Heart right ventricle (tissue), 16 donors: ENCODE measurements at regions not wholly inside any gene's neighbourhood (a gene's known extent, or its start where the extent isn't known, plus 50 kb on each side); places are given as distances from the start of the nearest gene placed in this dataset.

Source experiments
- ATAC-seq, 8 donors: fragments of 200-7000 bp; cut with Tn5 transposase; one replicate each; pipeline ENCODE4 v1.9.1; 2020; ENCODE audit warnings: mild to moderate bottlenecking in 8 of 8, moderate library complexity in 8 of 8, moderate number of reproducible peaks in 1 of 8
- DNase-seq, 2 donors: peaks; one replicate each; pipeline ENCODE4 v3.0.0-alpha.2; 2020
- H3K27ac ChIP-seq, 10 donors: fragments of 200-600 bp; sonication (generic) in 2 of 10; one replicate each; pipeline versions ENCODE4 v1.5.0 to v1.8.0; 2020 to 2022; ENCODE audit warnings: mild to moderate bottlenecking in 3 of 10
- H3K27me3 ChIP-seq, 7 donors: fragments of 200-600 bp; one replicate each; pipeline ENCODE4 v1.8.0; 2021 to 2022; ENCODE audit warnings: mild to moderate bottlenecking in 2 of 7
- H3K36me3 ChIP-seq, 9 donors: fragments of 200-600 bp; sonication (generic) in 1 of 9; one replicate each; pipeline versions ENCODE4 v1.5.0 to v1.8.0; 2020 to 2022; ENCODE audit warnings: mild to moderate bottlenecking in 2 of 9
- H3K4me1 ChIP-seq, 9 donors: fragments of 200-600 bp; sonication (generic) in 1 of 9; one replicate each; pipeline versions ENCODE4 v1.5.0 to v1.8.0; 2020 to 2022; ENCODE audit warnings: mild to moderate bottlenecking in 4 of 9
- H3K4me3 ChIP-seq, 10 donors: fragments of 200-600 bp; sonication (generic) in 2 of 10; one replicate each; pipeline versions ENCODE4 v1.5.0 to v1.8.0; 2020 to 2022; ENCODE audit warnings: mild to moderate bottlenecking in 7 of 10, moderate library complexity in 2 of 10
- H3K9me3 ChIP-seq, 11 donors: fragments of 200-600 bp in 10 of 11; sonication (generic) in 2 of 11; one replicate each; pipeline versions ENCODE4 v1.5.0 to v1.8.0; 2013 to 2022; ENCODE audit warnings: mild to moderate bottlenecking in 2 of 11, control low read depth in 1 of 11, moderate library complexity in 1 of 11
- WGBS, 2 donors: extraction: QIAGEN DNeasy Blood & Tissue Kit; methylation state at CpG; one replicate each; pipeline ENCODE4 v1.1.7; 2013; ENCODE audit warnings: inconsistent platforms in 1 of 2; 5-methylcytosine and 5-hydroxymethylcytosine counted together
- intact Hi-C, 10 donors: fragments of 100-400 bp; cut with DNase I; formaldehyde crosslinking; loops; one replicate each; pipeline versions ENCODE4 v1.11.1 to v1.14.2; 2022
- TF ChIP-seq, protein P1 (sequence below), 9 donors: fragments of 200-600 bp; sonication (generic) in 2 of 9; IDR thresholded peaks; one replicate each; pipeline versions ENCODE4 v1.5.0 to v1.8.0; 2021 to 2022; ENCODE audit warnings: antibody characterized with exemption in 9 of 9, mild to moderate bottlenecking in 5 of 9, moderate library complexity in 1 of 9
- donor health status: Arrhythmogenic right ventricular cardiomyopathy.
- donor health status: ischemic (EF 13 %, LVEDD 7.1; RV severe dilation, severe dysfunction).
- donor health status: healthy with polysubstance abuse.
- donor health status: DM: no; HTN: yes; CAD: no.
- donor health status: DM: no; HTN: no; CAD: no.
- donor health status: ischemic (EF 25% LVEDD 6.9; RV normal size, moderate dysfunction).
- donor health status: ischemic (EF 25% LVEDD 5.7; RV mildly dilated, moderate dysfunction).
- donor health status: healthy.
- donor health status: DM: yes; HTN: yes; CAD: no.
- donor health status: Ischemic cardiomyopathy.
- donor health status: ischemic (EF 35%, LVEDD 5.7; RV mildly dilated, moderate dysfunction).
- donor health status: nonischemic (EF 11% LVEDD 7.7; RV severe dilation, severe dysfunction).
- donor health status: DM: yes; HTN: yes; CAD: no.
- donor health status: PGD.
- donor health status: ischemic (EF 29% LVEDD 5.4; RV normal size, mild dysfunction).
- donor health status: nonischemic (EF 23%, LVEDD 6.1; RV moderate dilation, normal function).

DNA sequence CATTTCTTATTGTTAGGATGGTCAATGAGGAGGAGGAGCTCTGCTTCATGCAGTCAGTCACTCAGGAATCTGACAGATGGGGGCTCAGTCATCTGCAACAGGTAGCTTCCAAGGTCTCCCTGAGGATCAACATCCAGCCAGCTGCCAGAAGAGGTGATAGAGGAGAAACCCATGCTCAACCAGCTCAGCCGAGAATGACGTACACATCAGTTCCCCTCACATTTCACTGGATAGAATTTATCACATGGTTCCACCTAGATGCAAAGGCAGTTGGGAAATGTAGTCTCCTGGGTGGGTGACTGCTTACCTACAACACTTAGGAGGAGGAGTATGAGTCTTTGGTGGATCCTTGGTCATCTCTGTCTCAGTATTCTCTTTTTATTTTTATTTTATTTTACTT is 144.5 kb downstream of the CEBPB start:
- DNase-seq (no peak), ATAC-seq (peak in 3 of 8 donors; percentile 27 to 39 (median 28))
- intact Hi-C loops: no loop called here
- TF ChIP-seq, protein P1, sequence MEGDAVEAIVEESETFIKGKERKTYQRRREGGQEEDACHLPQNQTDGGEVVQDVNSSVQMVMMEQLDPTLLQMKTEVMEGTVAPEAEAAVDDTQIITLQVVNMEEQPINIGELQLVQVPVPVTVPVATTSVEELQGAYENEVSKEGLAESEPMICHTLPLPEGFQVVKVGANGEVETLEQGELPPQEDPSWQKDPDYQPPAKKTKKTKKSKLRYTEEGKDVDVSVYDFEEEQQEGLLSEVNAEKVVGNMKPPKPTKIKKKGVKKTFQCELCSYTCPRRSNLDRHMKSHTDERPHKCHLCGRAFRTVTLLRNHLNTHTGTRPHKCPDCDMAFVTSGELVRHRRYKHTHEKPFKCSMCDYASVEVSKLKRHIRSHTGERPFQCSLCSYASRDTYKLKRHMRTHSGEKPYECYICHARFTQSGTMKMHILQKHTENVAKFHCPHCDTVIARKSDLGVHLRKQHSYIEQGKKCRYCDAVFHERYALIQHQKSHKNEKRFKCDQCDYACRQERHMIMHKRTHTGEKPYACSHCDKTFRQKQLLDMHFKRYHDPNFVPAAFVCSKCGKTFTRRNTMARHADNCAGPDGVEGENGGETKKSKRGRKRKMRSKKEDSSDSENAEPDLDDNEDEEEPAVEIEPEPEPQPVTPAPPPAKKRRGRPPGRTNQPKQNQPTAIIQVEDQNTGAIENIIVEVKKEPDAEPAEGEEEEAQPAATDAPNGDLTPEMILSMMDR (IDR thresholded peaks at IDR 0.05): no peak
- H3K4me1 ChIP-seq: peaks cover 0 to 79% (median 0%) of the 10 kb centered on the region in 9 donors
- H3K27ac ChIP-seq: no peak overlapping the region
- H3K9me3 ChIP-seq: no peaks in the 10 kb centered on the region
- H3K36me3 ChIP-seq: no peaks in the 10 kb centered on the region
- H3K27me3 ChIP-seq: no peaks in the 10 kb centered on the region
- WGBS, 2 donors: 9 to 16% methylated on average over 2 of the region's 2 CpGs
- no peak overlapping the region for H3K4me3 ChIP-seq

DNA sequence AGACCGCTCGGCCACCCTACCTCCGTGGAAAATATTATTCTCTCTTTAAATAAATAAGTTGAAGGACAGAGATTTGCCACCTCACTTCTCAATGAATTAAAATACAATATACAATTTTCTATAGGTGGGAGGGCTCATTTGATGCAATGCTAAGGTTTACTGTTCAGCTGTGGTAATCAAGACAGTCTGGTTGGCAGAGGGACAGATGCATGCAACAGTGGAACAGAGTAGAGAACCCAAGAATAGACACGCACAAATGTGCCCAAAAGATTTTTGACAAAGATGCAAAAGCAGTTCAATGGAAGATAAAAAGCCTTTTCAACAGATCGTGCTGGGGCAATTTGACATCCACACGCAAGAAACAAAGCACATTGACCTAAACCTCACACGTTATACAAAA is 145.2 kb downstream of the CEBPB start:
- TF ChIP-seq, protein P1 (IDR thresholded peaks at IDR 0.05): no peak
- Histone ChIP-seq H3K4me1 (peaks cover 0 to 80% (median 0%) of the 10 kb centered on the region in 9 donors), H3K4me3 (no peak overlapping the region), H3K27ac (no peak overlapping the region), H3K36me3 (no peaks in the 10 kb centered on the region), H3K27me3 (no peaks in the 10 kb centered on the region), H3K9me3 (no peaks in the 10 kb centered on the region)
- DNase-seq (no peak), ATAC-seq (no peak)
- intact Hi-C loops: no loop called here
- WGBS, 2 donors: 86 to 89% methylated on average over 7 of the region's 7 CpGs

DNA sequence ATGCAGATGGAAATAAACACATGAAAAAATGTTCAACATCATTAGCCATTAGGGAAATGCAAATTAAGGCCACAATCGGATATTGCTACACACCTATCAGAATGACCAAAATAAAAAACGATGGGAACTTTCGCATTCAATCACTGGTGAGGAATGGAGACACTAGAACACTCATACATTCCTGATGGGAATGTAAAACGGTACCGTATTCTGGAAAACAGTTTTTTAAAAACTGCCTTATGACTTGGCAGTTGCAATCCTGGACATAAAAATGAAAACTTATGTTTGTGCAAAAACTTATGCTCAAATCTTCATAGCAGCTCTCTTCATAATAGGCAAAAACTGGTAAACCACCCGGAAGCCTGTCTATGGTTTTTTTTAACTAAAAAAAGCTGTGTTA is 146.0 kb downstream of the CEBPB start:
- H3K27ac ChIP-seq: no peak overlapping the region
- no peak overlapping the region for H3K4me3 ChIP-seq
- H3K27me3 ChIP-seq: no peaks in the 10 kb centered on the region
- intact Hi-C loops: no loop called here
- DNase-seq (no peak), ATAC-seq (no peak)
- TF ChIP-seq, protein P1 (IDR thresholded peaks at IDR 0.05): no peak
- peaks cover 0 to 79% (median 0%) of the 10 kb centered on the region in 9 donors for H3K4me1 ChIP-seq
- H3K9me3 ChIP-seq: no peaks in the 10 kb centered on the region
- H3K36me3 ChIP-seq: no peaks in the 10 kb centered on the region
- WGBS, 2 donors: 83 to 89% methylated on average over 6 of the region's 6 CpGs

- TF ChIP-seq, protein P1 (IDR thresholded peaks at IDR 0.05): no peak
Measured at GRCh38 chr20:50337521-50338466, 147.2 kb downstream of the CEBPB start.

More at GRCh38 chr20:50337521-50338466, 147.2 kb downstream of the CEBPB start:
- peak overlapping the region in 3 of 10 donors; percentile 16 to 89 (median 31) for H3K27ac ChIP-seq
- H3K36me3 ChIP-seq: no peaks in the 10 kb centered on the region
- intact Hi-C loops: no loop called here
- no peaks in the 10 kb centered on the region for H3K27me3 ChIP-seq
- 91 to 95% methylated on average over 13 of the region's 13 CpGs for WGBS, 2 donors
- no peak for DNase-seq
- no peak overlapping the region for H3K4me3 ChIP-seq
- ATAC-seq: no peak
- no peaks in the 10 kb centered on the region for H3K9me3 ChIP-seq
- H3K4me1 ChIP-seq: peaks cover 0 to 67% (median 0%) of the 10 kb centered on the region in 9 donors
